ENCODE measurements at regions not wholly inside any gene's neighbourhood (a gene's known extent, or its start where the extent isn't known, plus 50 kb on each side); places are given as distances from the start of the nearest gene placed in this dataset.

DNA sequence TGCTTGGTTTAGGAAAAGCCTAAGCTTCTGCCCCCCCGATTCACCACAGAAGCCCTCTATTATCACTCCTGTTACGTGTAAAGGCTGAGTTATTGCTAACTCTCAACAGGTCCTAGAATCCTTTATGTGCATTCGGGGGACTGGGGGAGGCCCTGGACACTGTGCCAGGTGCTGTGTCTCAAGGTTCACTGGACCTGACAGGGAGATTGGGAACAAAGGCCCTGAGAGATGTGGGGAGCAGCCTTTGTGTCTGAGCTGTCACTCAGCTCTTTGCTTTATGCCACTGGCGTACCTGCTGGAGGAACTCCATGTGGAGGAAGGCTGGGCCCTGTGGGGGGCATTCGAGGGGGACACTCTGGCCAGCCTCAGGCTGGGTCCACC lies 65.9 kb downstream of the METRNL start:
- no peak overlapping the region for H3K23ac ChIP-seq (ENCODE audit: insufficient read length)
- no peak overlapping the region for H4K91ac ChIP-seq (replicated peaks; ENCODE audit: insufficient read length, low read length)
- DNase-seq (ENCODE audit: low read depth in 1 of 2, low spot score in 2 of 2) (no peak), FAIRE-seq (no peak)
- H2AFZ ChIP-seq (ENCODE audit: low read length), result no peak overlapping the region
- ChIA-PET POLR2A (ENCODE audit: partially characterized antibody) (no interaction called here), CTCF (ENCODE audit: partially characterized antibody) (interaction anchor here (1.4 kb wide), 1 partner anchor 15 kb away, joined by 4 read pairs; no protein-coding TSS in a partner anchor)
- H3K79me2 ChIP-seq (ENCODE audit: control insufficient read depth in 1 of 2, insufficient read depth in 2 of 2, low read length in 2 of 2), result no peaks in the 10 kb centered on the region
- no peak overlapping the region for H3K4ac ChIP-seq (replicated peaks; ENCODE audit: insufficient read length, low read depth, low read length)
- H3K4me1 ChIP-seq (replicated peaks in 1 of 4; ENCODE audit: control insufficient read depth in 3 of 4, insufficient read depth in 4 of 4, low read length in 3 of 4), result no peaks in the 10 kb centered on the region
- H3K18ac ChIP-seq (ENCODE audit: extremely low read depth, low read length), result no peak overlapping the region
- H2BK120ac ChIP-seq (replicated peaks; ENCODE audit: low read depth, low read length), result no peak overlapping the region
- no peak overlapping the region for H3K14ac ChIP-seq (ENCODE audit: insufficient read length)
- H4K5ac ChIP-seq (ENCODE audit: insufficient read length, low read depth, low read length), result no peak overlapping the region
- H3K4me2 ChIP-seq (ENCODE audit: insufficient read depth in 1 of 2, low read depth in 2 of 2, low read length in 2 of 2), result no peak overlapping the region
- no peak overlapping the region for H2BK15ac ChIP-seq (ENCODE audit: low read length)
- no peak overlapping the region for H3K9ac ChIP-seq (replicated peaks in 1 of 4; ENCODE audit: extremely low read depth in 1 of 4, low read depth in 3 of 4, low read length in 3 of 4)
- H2BK20ac ChIP-seq (ENCODE audit: low read length), result no peak overlapping the region
- no peaks in the 10 kb centered on the region; the same call in 1 of the 2 replicates for H3K79me1 ChIP-seq (ENCODE audit: low read depth, low read length)
- no peak overlapping the region for H2BK12ac ChIP-seq (ENCODE audit: low read depth, low read length)
- no peak overlapping the region for H3K56ac ChIP-seq (replicated peaks; ENCODE audit: insufficient read length, low read depth, low read length)
- WGBS, 2 experiments (ENCODE audit: extremely low coverage in 1 of 2, insufficient coverage in 1 of 2, insufficient read length in 1 of 2, insufficient replicate concordance in 2 of 2, low coverage in 1 of 2, low lambda C conversion rate in 2 of 2, missing lambda C conversion rate in 1 of 2), result 64% methylated on average over 4 of the region's 5 CpGs; no CpG with 5 or more reads in 1 of the 2 experiments
- no peak overlapping the region for H2AK5ac ChIP-seq (ENCODE audit: low read depth, low read length)
- H4K8ac ChIP-seq (ENCODE audit: extremely low read depth, insufficient read depth, low read length), result no peak overlapping the region
- TF ChIP-seq CBX8 (IDR thresholded peaks at IDR 0.05; ENCODE audit: borderline replicate concordance, low read depth, low read length) (no peak), SIRT6 (IDR thresholded peaks at IDR 0.05; ENCODE audit: low read length) (no peak), BRCA1 (IDR thresholded peaks at IDR 0.05; ENCODE audit: low read depth, low read length) (no peak), ZNF274 (IDR thresholded peaks at IDR 0.05; ENCODE audit: borderline replicate concordance, extremely low read depth, low read length) (no peak), CTBP2 (IDR thresholded peaks at IDR 0.05; ENCODE audit: borderline replicate concordance, insufficient read depth, insufficient read length, low read length) (no peak), RFX5 (IDR thresholded peaks at IDR 0.05; ENCODE audit: borderline replicate concordance, low read depth, low read length) (no peak), HDAC6 (IDR thresholded peaks at IDR 0.05; ENCODE audit: low read depth, low read length) (no peak), TBP (IDR thresholded peaks at IDR 0.05; ENCODE audit: low read depth, low read length) (no peak), SP1 (IDR thresholded peaks at IDR 0.05; ENCODE audit: low read depth, low read length) (no peak), SIX5 (IDR thresholded peaks at IDR 0.05; ENCODE audit: low read depth, low read length) (no peak), HDAC2 (IDR thresholded peaks at IDR 0.05; ENCODE audit: borderline replicate concordance in 1 of 2, low read depth in 2 of 2, low read length in 2 of 2) (no peak), GABPA (IDR thresholded peaks at IDR 0.05; ENCODE audit: borderline replicate concordance, insufficient read depth, low read length) (no peak)
- TF ChIP-seq, protein P1, sequence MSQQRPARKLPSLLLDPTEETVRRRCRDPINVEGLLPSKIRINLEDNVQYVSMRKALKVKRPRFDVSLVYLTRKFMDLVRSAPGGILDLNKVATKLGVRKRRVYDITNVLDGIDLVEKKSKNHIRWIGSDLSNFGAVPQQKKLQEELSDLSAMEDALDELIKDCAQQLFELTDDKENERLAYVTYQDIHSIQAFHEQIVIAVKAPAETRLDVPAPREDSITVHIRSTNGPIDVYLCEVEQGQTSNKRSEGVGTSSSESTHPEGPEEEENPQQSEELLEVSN (IDR thresholded peaks at IDR 0.05), result no peak
- no peaks in the 10 kb centered on the region for H3K27me3 ChIP-seq (replicated peaks in 1 of 4; ENCODE audit: control insufficient read depth in 3 of 4, extremely low read depth in 1 of 4, insufficient read depth in 3 of 4, low read length in 3 of 4)
- H3K4me3 ChIP-seq (ENCODE audit: extremely low read depth in 1 of 4, insufficient read depth in 2 of 4, low read depth in 3 of 4, low read length in 4 of 4), result no peak overlapping the region
- H3K36me3 ChIP-seq (ENCODE audit: control insufficient read depth in 2 of 4, insufficient read depth in 4 of 4, low read length in 3 of 4), result no peaks in the 10 kb centered on the region
- no peak overlapping the region for H2BK5ac ChIP-seq (ENCODE audit: low read depth, low read length)
- H3K27ac ChIP-seq (ENCODE audit: low read depth, low read length), result no peak overlapping the region
- H3K9me3 ChIP-seq (ENCODE audit: insufficient read depth in 2 of 2, low read depth in 1 of 2, low read length in 1 of 2), result peaks cover 64 to 70% of the 10 kb centered on the region in 2 experiments
- H3K23me2 ChIP-seq (ENCODE audit: low read depth, low read length), result no peaks in the 10 kb centered on the region
- no peaks in the 10 kb centered on the region for H4K20me1 ChIP-seq (replicated peaks in 1 of 2; ENCODE audit: control insufficient read depth in 1 of 2, insufficient read depth in 2 of 2, low read length in 2 of 2)
